ENCODE measurements at regions not wholly inside any gene's neighbourhood (a gene's known extent, or its start where the extent isn't known, plus 50 kb on each side); places are given as distances from the start of the nearest gene placed in this dataset.
"Not testable (repeated sequence)": the region's sequence is repeated elsewhere in the genome, so short reads cannot be mapped to it uniquely, and the experiment has no call there.

DNA sequence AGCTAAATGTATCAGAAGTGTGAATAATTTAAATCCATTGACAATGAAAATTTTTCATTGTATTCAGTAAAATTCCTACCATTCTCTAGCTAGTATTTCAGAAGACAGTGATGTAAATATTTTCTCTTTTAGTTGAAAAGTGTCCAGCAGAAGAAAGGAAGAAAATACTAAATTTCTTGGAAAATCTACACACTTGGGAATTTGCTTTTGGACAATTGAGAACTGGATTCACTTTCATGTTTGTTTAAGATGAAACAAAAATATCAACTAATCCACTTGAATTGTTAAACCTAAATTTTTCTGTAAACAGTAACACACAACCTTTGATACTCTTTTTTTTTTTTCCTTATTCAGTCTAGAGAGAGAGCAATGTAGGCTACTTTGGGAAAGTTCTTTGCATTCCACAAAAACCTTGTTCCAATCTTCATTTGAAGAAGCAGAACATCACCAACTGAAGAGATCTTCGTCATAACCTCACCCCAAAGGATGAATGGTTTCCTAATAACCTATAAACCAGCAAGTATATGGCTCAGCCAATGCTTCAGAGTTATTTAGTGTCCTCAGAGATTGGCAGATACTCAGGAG is 155.1 kb upstream of the GORAB start:
- DNase-seq = peak; percentile 45

DNA sequence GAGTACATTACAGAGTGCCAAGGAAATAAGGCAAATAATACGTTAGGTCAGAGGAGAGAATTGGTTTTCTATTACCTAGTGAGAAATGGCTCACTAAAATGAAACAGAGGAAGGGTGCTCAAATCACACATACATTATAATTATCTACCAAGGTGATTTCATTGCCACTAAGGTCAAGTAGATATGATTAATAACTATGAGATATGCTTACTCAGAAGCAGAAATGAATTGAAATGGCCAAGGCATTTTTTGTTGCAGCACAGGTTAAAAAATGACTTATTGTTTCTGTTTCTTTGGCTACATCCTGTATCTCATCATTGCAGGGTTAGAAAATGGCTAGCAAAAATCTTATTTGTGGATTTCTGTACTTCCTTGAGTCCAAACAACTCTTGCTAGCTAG is 154.5 kb upstream of the GORAB start:
- DNase-seq = no peak

DNA sequence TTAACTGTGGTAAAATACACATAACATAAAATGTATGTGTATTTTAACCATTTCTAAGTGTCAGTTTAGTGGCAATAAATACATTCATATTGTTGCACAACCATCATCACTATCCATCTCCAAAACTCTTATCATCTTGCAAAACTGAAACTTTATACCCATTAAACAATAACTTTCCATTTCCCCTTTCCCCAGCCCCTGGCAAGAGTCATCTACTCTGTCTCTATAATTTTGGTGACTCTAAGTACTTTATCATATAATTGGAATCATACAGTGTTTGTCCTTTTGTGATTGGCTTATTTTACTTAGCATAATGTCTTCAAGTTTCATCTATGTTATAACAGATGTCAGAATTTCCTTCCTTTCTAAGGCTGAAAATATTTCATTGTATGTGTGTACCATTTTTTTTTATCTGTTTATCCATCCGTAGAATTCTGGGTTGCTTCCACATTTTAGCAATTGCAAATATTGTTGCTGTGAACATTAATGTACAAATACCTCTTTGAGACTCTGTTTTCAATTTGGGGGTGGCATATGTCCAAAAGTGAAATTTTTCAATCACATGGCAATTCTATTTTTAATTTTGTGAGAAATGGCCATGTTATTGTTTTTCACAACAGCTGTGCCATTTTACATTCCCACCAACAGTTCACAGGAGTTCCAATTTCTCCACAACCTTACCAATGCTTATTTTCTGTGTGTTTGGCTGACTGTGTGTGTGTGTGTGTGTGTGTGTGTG is 153.9 kb upstream of the GORAB start:
- peak; percentile 49 for DNase-seq

DNA sequence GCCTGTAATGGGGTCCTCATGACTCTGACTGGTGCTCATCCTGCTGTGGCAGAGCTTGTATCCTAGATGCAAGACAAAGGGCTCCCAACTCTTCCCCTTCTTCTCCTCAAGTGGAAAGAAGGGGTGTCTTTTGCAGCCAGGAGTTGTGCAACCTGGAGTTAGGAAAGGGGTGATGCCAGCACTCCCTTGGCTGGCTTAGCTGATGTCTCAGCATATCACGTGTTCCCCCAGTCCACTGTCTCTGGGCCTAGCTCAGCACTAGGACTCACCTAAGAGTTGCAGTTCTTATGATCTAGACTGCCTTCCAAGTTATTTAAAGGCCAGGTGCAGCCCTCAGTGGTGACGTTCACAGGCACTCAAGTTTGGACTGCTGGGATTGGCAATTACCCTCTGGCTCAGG is 146.2 kb upstream of the GORAB start:
- no peak for DNase-seq

DNA sequence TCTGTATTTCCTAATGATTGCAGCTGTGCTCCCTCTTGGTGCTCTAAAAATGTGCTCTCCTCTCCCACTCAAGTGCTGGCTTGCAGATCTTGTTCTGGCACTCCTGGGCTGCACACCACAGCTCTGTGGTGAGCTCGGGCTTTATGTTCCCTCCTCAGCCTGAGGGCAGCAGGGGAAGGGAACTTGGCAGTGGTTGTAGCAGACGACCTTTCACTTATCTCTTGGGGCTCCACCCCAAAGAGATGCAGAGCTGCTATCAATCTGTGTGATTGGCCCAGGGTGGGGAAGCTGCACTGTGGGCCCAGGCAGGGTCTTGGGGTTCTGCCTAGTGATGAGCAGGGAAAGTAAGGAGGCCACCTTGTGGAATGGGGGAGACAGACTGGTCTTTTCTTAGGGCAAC is 143.5 kb upstream of the GORAB start:
- DNase-seq = no peak

DNA sequence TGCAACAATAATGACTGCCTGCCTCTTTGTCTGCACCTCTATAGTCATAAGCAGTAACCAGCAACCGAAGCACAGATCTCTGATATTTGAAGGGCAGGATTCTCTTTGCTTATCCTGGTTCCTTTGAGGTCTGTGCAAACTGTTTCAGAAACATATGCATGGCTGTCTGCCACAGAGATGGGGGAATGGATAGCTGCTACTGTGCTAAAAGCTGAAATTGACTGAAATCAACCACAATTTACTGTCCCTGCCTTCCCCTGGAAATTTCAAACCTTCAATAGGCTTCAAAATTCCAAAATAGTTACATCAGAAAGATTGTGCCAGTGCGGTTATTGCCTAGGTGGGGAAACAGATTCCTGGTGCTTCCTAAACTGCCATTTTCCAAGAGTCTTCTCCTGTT is 136.8 kb upstream of the GORAB start:
- no peak for DNase-seq

DNA sequence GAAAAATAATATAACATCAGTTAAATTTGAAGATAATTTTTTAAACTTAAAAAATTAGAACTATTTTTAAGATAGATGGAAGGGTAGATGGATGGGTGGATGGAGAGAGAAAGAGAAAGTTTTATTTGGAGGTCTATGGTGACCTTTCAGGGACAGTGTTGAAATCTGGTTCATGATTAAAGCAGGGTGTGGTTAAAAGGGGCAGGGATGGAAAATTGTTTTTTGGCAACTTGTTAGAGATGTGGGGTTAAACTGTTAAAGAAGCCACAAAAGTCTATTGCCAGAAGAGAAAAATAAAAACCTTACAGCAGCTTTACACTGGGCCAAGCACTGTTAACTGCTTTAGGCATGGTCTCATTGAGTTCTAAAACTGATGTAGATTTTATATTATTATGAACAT is 134.9 kb upstream of the GORAB start:
- no peak for DNase-seq

DNA sequence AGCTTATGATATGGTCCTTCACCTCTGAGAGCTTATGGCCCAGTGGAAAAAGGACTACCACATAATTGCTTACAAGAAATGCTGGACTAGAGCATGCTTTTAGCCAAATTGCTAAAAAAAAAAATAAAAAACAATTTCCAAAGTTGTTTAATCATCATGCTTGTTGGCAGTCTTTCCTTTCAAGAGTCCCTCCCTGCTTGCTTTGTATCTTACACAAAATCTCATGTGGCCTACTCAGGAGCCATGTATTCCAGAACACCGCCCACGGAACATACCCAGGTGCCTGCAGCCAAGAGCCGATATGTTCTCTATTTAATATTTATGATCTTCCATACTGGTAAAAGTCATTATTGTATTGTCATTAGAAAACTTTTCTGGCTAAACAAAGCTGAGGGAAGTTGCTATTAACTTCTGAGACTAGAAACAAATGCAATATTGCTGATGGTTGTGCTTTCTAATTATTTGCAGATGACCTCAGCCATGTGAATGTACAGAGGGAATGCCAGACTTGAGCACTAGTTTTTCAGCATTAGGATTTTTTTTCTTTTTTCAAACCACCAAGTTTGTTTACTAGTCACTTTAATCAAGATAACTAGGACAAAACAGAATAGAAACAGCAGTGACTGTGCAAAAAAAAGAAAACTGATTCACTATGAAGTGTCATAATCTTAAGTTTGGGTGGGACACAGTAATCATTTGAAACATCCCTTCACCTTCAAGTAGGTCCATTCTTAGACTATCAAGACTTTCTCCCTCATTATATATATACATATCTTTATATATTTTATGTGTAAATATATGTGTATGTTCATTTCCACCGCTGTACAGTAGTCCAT is 129.3 kb upstream of the GORAB start:
- DNase-seq = peak; percentile 67

DNA sequence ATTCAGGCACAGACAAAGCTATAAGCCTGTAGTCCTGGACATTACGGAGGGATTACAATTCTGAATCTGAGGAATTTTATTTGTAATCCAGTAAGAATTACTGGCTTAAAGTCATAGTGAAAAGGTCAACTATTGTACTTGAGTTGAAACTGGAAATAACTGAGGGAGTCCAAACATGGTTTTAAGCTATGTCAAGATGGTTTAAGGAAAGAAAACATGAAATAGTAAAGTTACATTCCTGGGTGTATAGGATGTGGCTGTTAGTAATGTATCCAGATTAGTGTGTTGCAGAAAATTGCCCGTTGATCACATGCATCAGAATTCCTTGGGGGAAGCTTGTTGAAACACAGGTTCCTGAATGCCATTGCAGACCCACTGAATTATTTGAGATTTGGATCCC is 124.8 kb upstream of the GORAB start:
- DNase-seq = no peak

DNA sequence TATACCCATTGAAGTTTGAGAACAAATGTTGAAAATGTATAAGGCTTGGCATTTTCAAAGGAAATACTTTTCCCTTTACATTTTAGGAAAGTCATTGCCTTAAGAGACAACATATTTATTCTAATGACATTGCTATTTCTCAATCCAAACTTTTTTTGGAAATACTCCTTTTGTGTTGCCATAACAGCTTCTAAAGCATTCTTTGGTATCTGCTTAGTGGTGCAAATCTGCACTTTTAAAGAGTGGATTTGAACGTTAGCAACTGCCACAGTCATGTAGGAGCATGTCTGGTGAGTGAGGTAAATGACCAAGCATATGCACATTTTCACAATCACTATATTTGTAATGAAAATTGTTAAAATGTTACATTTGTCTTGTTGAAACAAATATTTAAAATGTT is 124.4 kb upstream of the GORAB start:
- no peak for DNase-seq

DNA sequence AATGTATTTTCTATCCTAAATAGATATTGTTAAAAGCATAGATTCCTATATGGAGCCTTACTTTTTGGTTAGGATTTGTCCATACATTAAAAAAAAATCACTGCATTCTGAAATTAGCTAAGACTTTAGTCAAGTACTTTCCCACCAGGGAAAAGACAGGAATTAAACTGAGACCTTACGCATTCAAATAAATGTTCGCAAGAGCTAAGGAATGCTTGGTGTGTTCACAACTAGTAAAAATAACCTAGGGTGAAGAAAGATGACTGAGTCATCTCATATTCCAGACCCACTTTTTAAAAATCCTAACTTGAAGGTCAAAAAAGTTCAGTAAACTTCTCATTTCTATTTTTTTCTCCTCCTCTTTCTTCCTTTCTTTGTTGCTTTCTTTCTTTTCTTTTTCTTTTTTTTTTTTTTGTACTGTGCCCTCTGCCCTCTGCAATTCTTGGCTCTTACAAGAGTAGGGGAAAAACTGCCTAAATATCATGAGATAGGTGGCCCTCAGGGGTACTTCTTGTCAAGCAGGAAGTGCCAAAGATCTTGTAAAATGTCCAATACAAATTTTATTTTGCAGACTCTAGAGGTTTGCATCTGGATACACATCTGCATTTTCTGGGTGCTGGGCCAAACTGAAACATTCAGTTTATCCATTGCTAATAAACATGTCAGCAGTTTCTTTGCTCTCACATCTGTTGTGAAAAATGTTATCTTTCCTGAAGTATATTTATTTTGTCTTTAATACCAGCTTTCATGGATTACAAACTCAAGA is 121.4 kb upstream of the GORAB start:
- peak; percentile 77 for DNase-seq

DNA sequence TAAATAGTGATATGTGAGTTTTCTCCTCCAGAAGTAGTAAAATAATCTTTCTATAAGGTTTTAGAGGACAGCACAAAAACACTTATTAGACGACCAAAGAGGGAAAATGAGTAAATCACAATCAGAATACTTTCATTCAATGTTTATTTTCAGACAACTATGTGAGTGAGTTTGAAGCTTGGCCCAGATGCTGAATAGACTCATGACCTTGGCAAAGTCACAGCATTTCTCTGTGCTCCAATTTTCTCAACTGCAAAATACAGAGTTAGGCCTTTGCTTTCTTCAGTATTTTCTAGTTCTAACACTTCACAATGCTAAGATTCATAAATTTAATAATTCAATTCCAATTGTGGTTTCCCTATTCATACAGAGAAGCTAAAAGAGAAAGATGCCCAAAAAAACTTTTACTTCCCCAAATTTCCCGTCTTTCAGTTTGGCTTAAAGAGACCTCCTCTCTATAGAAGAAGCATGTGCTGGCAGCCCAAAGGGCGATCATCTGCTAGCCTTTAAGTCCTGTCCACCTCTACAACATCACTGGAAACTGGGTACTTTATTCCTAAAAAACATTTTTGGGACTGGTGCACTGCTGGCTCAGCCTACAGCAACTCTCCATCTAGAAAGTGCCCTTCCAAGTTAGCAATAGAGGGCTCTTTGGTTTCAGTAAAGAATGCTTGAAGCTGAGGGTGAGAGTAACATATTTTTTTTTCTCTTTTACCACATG is 116.8 kb upstream of the GORAB start:
- DNase-seq = peak; percentile 59

DNA sequence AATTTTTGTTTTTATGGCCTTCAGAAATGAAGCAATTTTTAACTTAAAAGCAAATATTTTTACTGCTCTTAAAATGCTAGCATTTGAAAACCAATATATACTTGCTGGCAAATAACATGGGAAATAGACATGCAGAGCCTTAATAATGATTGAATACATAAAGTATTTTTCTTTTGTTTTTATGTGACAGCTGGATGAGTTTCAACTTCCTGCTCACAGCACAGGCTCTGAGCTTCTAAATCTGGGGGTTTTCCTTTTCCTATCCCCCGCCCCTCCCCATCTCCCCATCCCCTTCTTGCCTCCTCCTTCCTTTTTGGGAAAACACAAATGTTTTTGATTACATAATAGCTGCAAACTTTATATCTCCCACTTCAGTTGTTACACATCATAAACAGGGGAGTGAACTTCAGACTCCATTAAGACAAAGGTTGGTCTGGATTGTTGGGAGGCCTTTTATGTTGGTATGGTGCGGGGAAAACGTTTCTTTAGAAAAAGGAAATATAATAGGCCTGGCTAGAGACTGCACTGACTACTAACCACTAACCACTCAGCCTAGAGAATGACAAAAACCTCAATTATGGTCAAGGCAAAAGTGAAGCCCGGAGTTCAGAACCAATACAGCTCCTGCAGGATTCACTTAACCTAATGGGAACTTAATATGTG is 116.1 kb upstream of the GORAB start:
- DNase-seq = peak; percentile 45

DNA sequence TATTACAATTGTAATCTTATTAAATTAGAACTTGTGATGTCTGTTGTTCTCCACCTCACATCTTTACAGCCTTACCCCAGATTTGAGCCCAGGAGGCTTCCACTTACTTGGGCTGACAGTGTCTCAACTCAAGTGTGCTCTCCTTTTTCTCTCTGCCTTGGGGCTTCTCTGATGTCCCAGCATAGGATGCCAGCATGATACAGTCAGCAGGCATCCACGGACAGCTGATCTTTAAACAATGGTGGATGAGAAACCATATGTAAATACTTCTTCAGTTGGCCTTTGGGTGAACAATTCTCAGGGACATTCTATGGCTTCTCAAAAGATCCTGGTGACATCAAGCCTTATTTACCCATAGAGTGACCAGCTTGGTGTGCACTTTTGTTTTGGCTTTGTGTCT is 107.6 kb upstream of the GORAB start:
- no peak for DNase-seq

DNA sequence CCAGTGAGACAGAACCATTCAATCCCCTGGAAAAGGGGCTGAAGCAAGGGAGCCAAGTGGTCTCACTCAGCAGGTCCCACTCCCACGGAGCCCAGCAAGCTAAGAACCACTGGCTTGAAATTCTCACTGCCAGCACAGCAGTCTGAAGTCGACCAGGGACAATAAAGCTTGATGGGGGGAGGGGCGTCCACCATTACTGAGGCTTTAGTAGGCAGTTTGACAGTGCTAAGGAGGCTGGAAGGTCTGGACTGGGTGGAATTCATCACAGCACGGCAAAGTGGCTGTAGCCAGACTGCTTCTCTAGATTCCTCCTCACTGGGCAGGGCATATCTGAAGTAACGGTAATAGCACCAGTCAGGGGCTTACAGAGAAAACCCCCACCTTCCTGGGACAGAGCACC is 105.4 kb upstream of the GORAB start:
- no peak for DNase-seq

DNA sequence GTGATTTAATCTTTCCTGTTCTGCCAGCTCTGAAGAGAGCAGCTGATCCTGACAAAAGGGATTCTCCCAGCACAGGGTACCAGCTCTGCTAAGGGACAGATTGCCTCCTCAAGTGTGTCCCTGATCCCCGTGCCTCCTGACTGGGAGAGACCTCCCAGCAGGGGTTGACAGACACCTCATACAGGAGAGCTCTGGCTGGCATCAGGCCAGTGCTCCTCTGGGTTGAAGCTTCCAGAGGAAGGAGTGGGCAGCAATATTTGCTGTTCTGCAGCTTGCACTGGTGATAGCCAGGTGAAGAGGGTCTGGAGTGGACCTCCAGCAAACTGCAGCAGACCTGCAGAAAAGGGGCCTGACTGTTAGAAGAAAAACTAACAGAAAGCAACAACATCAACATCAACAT is 105.0 kb upstream of the GORAB start:
- not testable (repeated sequence) for DNase-seq

DNA sequence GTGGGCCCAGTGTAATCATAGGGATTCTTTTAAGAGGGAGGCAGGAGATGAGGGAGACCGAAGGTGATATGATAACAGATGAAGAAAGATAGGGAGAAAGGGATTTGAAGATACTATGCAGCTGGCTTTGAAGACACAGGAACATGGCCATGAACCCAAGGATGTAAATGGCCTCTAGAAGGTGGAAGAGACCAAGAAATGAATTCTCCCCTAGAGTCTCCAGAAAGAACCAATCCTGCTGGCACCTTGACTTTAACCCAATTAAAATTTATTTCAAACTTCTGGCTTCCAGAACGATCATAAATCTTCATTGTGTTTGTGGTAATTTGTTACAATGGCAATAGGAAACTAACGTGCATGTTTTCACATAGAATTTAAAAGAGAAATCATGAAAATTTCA is 95.0 kb upstream of the GORAB start:
- no peak for DNase-seq

DNA sequence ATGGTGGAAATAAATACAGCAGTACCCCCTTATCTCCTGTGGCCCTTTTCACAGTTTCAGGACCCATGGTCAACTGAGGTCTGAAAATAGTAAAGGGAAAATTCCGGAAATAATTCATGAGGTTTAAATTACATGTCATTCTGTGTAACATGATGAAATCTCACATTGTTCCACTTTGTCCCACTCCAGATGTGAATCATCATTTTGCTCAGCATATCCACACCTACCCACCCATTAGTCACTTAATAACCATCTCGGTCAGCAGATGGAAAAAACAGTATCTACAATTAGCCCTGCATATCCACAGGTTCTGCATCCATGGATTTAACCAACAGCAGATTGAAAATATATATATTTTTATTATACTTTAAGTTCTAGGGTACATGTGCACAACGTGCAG is 86.9 kb upstream of the GORAB start:
- no peak for DNase-seq

DNA sequence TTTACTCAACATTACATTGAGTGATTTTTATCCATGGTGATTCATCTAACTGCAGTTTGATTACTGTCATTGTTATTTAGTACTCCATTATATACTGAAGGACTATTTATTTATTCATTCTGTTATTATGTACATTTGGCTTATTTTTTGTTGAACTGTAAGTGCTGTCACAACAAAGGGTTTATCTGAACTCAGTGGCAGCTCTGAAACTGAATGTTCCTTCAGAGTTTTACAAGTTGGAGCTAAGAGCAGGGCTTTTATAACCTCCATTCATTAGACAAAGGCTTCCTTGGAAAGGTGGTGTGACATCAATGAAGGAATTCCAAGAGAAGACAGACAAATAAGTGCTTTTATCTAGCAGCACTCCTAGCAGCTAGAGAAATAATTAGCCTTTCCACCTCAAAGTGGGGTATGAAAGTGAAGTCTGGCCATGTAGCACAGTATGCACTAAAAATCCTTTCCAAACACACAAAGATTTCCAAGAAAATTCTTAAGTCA is 83.3 kb upstream of the GORAB start:
- no peak for DNase-seq

DNA sequence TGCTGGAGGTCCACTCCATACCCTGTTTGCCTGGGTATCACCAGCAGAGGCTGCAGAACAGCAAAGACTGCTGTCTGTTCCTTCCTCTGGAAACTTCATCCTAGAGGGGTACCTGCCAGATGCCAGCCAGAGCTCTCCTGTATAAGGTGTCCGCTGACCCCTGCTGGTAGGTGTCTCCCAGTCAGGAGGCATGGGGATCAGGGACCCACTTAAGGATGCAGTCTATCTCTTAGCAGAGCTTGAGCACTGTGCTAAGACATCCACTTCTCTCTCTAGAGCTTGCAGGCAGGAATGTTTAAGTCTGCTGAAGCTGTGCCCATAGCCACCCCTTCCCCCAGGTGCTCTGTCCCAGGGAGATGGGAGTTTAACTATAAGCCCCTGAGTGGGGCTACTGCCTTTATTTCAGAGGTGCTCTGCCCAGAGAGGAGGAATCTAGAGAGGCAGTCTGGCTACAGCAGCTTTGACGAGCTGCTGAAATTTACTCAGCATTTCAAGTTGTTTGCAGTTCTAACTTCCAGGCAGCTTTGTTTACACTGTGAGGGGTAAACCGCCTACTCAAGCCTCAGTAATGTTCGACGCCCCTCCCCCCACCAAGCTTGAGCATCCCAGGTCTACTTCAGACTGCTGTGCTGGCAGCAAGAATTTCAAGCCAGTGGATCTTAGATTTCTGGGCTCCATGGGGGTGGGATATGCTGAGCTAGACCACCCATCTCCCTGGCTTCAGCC is 74.5 kb upstream of the GORAB start:
- DNase-seq = not testable (repeated sequence)

Data from muscle of arm (tissue), 1 donor.